A549 (cell line): ENCODE measurements at regions not wholly inside any gene's neighbourhood (a gene's known extent, or its start where the extent isn't known, plus 50 kb on each side); places are given as distances from the start of the nearest gene placed in this dataset.

Source experiments
- CTCF ChIP-seq: fragments of >200 bp; sonication (Bioruptor Twin); formaldehyde crosslinking; IDR thresholded peaks from 3 replicates; pipeline ENCODE4 v1.5.1; 2016
- HEYL ChIP-seq: fragments of 250-450 bp; sonication (Bioruptor Pico); IDR thresholded peaks from 2 replicates; pipeline ENCODE4 v1.8.0; 2021; ENCODE audit warnings: mild to moderate bottlenecking, moderate library complexity
- JUN ChIP-seq, 2 experiments: fragments of >200 bp; sonication (Bioruptor Twin); formaldehyde crosslinking; IDR thresholded peaks; 2 replicates in 1 of 2; 3 replicates in 1 of 2; pipeline ENCODE4 v1.6.1; 2016 to 2017
- KDM5A ChIP-seq: fragments of 200-600 bp; sonication (generic); IDR thresholded peaks from 2 replicates; pipeline ENCODE4 v1.6.1; 2016; ENCODE audit warnings: antibody characterized with exemption, mild to moderate bottlenecking
- MAX ChIP-seq: IDR thresholded peaks from 2 replicates; pipeline ENCODE4 v1.6.1; 2012
- NR3C1 ChIP-seq: fragments of >200 bp; sonication (Bioruptor Twin); formaldehyde crosslinking; IDR thresholded peaks from 3 replicates; pipeline ENCODE4 v1.6.1; 2017
- POLR2A ChIP-seq: IDR thresholded peaks from 2 replicates; pipeline ENCODE4 v1.6.1; 2012; ENCODE audit warnings: mild to moderate bottlenecking, low read length
- RCOR1 ChIP-seq: fragments of 150-350 bp; IDR thresholded peaks from 2 replicates; pipeline ENCODE4 v1.6.1; 2014; ENCODE audit warnings: antibody characterized with exemption, low read length, low read depth
- REST ChIP-seq: fragments of 200-600 bp; sonication (generic); IDR thresholded peaks from 2 replicates; pipeline ENCODE4 v1.6.1; 2016; ENCODE audit warnings: antibody characterized with exemption, mild to moderate bottlenecking, moderate library complexity
- RFX5 ChIP-seq: fragments of 450-650 bp; IDR thresholded peaks from 2 replicates; pipeline ENCODE4 v1.7.1; 2014; ENCODE audit warnings: antibody characterized with exemption, mild to moderate bottlenecking, moderate library complexity
- SMC3 ChIP-seq: fragments of >200 bp; sonication (Bioruptor Twin); formaldehyde crosslinking; IDR thresholded peaks from 3 replicates; pipeline ENCODE4 v1.6.1; 2018; ENCODE audit warnings: inconsistent platforms

- TF ChIP-seq JUN (IDR thresholded peaks at IDR 0.05): no peak
- no peak for TF ChIP-seq CTCF
- TF ChIP-seq NR3C1: no peak
- no peak for TF ChIP-seq KDM5A
- TF ChIP-seq RCOR1: no peak
- no peak for TF ChIP-seq SMC3
- TF ChIP-seq POLR2A: no peak
- TF ChIP-seq MAX: no peak
- TF ChIP-seq HEYL (CRISPR knock-in tag): no peak
- TF ChIP-seq RFX5: no peak
- no peak for TF ChIP-seq REST
Measured at GRCh38 chr9:103296189-103296588, 301.1 kb downstream of the CYLC2 start.
